HG02840 (cell line): ENCODE measurements at regions not wholly inside any gene's neighbourhood (a gene's known extent, or its start where the extent isn't known, plus 50 kb on each side); places are given as distances from the start of the nearest gene placed in this dataset.

Experiments used
- ATAC-seq: cut with Tn5 transposase; IDR thresholded peaks from one replicate; pipeline ENCODE4 v1.9.1; 2021; ENCODE audit warnings: mild to moderate bottlenecking, moderate library complexity, moderate number of reproducible peaks; ENCODE audit not compliant: unreplicated experiment, low FRiP score

DNA sequence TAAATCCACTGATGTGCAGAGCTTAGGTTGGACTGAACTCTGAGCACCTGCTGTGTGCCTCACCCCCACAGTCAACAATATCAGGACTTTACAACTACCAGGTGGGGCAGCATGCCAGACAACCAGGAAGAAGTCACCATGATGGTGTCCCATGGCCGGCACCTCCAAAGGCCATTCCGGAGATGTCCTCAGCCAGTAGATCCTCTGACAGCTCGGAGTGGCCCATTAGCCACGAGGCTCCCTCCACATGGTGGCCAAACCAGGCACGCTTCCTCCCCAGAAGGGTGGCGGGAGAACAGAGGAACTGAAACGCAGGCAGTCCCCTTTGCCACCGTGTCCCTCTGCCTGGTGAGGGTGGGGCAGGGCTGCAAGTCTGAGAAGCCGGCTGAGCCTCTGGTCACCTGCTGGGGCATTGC lies 390.0 kb downstream of the TNS3 start:
- no peak for ATAC-seq

DNA sequence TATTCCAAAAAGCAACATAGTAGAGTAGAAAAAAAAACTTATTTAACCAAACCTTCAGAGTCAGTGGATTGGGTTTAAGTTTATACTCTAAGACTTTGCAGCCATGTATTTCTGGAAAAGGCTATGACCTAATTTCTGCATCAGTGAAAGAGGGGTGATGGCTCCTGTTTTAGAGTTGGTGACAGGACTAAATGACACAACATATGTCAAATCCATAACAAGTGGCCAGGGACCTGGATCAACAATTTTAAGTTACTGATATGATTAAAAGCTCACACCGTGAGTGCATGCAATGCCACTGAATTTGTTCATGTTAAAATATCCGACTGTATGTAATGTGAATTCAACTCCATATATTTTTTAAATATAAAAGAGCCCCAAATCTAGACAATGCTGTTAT lies 390.6 kb downstream of the TNS3 start:
- no peak for ATAC-seq

DNA sequence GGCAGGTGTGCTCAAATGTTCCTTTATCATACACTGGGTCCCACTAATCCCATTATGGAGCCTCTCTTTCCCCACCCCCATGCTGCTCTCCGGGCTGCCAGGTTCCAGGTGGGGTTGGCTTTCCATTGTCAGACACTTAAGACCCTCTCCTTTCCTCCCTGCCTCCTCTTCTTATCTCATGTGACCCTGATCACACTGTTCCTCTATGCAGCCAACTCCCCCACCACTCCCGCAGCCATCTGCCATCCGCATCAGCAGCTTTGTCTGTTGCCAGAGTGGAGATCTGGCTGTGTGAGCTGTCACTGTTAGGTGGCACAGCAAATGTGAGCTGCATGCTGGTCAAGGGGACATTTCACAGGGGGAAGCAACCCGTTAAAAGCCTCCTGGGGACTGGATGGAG lies 391.4 kb downstream of the TNS3 start:
- ATAC-seq = no peak

DNA sequence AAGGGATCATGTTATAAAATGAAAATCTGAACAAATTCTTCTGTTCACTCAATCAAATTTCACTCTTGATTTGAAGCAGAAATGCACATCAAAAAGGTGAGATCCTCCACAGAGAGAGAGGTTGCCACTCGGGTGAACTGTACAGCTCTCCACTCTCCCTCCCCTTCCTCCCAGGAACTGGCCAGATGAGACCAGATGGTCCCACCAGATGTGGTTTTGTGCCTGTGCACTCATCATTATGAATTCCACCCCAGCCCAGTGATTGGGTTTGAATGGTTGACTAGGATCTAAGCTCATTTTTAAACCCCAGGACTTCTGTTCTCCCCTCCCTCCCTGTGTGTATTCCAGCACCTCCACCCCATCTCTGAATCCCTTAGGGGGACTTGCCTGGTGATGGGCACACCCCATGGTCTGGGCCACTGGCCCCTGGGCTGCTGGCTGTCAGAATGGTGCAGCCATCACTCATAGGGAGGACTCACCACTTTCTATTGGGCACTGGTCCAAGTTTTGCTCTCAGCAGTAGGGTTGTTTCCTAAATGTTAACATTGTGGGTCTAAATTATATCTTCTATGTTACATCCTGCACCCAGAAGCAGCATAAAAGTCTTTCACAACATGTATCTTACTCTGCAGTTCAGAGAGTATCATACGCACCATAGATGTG lies 393.1 kb downstream of the TNS3 start:
- no peak for ATAC-seq

DNA sequence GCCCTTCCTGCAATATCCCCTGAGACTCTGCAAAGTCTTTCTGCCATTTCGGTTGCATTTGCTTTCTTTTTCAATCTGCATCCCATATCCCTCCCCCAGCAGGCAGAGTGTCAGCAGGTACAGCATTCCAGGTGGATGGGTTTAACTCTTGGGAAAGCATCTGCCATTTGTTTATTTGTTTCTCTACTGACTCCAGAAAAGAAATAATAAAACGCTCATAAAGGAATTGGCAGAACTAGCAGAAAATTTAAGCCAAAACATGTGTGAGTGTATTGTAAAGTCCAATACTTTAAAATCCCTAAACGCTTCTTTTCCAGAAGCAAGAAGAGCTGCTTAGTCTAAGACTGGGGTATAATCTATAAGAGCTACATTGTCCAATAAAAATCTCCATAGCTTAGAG lies 393.8 kb downstream of the TNS3 start:
- ATAC-seq = no peak

DNA sequence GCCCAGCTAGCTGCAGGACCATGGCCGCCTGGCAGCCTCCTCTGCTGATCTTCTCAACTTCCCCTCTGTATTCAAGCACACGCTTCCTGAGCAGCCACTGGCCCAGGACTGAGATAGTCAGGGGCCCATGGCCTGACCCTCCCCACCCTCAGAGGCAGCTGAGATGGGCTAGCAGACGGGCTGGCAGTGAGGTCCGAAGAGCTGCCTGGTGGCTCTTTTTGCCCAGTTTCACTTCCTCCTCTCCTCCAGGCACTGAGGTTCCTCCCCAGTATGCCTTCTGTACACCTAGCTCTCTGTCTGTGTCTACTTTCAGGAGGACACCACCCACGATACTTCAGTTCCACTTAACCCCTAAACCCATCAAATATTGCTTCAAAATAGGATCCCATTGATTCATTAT lies 395.6 kb downstream of the TNS3 start:
- ATAC-seq = peak; percentile 84

DNA sequence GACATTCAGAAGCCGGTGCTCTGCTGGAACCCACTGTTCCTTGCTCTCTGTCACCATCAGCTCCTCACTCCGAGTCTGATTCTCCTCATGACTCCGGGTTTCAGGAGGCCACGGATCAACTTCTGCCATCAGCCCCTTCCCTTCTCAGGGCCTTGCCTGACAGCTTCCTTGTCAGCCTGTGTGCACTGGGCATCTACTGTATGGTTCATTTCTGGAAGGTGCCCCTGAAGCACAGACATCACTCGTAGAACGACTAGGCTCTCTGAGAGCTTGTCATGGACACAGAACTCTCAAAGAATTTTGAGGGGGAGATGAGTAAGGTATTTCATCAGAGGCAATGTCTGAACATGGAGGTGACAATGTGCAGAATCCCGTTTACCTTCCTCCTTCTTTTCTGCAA lies 396.1 kb downstream of the TNS3 start:
- no peak for ATAC-seq

DNA sequence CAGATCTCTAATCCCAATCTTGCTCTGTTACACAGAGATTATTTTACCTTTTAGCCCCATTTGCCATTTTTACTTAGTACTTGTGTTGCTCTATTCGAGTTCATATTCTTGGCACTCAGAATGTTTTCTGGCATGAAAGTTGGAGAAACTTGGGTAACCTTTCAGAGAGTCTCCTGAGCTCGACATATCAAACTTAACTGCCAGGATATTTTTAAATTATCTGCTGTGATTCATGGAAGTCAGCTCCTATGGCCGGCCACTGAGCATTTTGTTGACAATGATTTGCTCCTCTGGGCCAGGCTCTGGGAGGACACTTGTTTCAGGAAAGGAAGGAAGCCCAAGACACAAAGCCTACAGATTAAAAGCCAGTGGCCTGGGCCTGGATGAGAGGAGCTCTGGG lies 396.7 kb downstream of the TNS3 start:
- ATAC-seq = no peak

DNA sequence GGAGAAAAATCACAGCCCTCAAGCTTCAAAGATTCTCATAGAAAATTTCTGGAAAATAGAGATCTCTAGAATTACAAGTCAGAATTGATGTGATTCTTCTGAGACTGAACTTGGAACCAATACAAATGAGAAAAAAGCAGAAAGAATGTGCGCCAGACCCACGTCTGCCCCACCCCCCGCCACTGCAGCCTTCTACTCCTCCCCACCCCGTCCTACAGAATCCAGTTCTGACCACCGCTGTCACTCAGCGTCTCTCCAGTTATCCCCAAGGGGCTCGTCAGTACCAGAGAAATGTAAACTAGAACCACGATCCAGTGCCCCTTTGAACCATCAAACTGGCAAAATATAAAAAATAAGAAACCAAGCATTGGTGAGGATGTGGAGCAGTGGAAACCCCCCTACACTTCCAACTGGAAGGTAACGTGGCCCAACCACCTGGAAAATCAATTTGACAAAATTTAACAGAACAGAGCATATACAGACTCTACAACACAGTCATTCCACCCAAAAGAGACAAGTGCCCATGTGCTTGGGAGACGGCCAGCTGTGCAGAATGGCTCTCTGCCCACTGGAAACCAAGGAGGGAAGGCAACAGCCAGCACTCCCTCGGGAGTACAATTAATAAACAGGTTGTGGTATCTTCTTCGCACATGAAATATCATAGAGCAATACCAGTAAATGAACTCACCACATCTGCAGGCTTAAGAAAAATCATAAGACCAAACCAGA lies 397.9 kb downstream of the TNS3 start:
- no peak for ATAC-seq

DNA sequence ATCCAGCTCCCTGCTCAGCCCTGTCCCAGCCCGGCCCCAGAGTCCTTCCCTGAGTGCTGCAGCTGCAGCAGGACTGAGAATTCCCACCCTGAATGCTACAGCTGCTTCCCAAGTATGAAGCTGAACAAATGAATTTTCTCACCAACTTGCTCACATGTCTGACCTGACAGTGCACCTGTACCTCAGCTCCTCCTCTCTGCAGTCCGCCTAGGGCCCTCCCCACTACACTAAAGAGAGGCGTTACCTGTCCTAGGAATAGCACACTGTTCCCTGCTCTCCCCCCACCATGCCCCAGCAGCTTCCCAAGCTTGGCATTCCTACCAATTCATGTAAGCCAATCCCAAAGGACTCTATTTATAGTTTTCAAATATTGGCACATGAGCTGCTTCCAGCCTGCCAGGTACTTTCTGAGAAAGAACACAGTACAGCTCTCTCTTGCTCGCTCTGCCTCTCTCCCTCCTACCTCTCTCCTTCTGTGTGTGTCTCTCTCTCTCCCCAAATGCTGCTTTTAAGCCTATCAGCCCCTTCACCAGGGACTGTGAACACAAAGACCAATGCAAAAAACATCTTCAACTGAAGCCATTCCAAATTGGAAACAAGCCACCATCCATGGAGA lies 400.1 kb downstream of the TNS3 start:
- no peak for ATAC-seq

DNA sequence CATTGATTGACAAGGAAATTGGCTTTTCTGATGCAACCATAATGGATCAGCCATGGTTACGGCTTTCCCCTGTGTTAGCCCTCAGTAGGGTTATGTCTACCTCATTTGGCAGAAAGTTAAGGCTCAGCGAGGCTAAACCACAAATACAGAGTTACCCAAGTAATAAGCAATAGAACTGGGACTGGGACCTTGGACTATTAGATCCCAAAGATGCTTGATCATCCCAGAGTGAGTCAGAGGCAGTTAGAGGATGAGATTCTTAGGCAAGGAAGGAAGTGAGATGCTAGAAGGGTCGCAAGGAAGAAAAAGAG lies 401.4 kb downstream of the TNS3 start:
- ATAC-seq = no peak

DNA sequence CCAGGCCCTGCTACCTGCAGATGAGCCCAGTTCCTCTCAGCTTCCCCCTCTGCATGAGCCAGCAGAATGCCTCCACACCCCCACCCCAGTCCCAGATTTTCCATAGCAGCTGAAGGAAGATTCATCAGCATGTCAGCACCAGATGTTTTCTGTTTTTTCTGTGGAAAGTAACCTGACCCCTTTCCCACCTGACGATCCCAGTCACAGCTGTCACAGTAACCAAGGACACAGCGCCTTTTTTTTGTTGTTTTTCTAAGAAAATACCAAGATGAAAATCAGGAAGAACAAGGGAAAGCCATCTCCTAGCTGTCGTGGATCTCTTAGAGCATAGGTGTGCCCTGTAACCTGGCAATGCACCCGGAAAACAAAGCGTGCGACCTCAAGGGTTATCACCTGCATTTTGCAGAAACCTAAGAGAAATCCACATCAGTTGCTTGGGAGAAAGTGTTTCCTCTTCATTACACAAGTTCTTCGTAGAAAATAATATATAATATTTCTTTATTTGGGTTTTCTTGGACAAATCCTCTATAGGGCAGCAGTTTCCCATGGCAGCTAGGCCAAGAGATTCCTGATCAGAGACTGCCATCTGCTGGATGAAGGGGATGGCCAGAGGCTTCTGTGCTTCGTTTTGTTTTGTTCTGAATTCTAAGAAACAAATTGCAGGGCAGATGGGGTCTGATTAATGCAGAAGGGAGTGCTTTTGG lies 401.9 kb downstream of the TNS3 start:
- ATAC-seq = no peak

DNA sequence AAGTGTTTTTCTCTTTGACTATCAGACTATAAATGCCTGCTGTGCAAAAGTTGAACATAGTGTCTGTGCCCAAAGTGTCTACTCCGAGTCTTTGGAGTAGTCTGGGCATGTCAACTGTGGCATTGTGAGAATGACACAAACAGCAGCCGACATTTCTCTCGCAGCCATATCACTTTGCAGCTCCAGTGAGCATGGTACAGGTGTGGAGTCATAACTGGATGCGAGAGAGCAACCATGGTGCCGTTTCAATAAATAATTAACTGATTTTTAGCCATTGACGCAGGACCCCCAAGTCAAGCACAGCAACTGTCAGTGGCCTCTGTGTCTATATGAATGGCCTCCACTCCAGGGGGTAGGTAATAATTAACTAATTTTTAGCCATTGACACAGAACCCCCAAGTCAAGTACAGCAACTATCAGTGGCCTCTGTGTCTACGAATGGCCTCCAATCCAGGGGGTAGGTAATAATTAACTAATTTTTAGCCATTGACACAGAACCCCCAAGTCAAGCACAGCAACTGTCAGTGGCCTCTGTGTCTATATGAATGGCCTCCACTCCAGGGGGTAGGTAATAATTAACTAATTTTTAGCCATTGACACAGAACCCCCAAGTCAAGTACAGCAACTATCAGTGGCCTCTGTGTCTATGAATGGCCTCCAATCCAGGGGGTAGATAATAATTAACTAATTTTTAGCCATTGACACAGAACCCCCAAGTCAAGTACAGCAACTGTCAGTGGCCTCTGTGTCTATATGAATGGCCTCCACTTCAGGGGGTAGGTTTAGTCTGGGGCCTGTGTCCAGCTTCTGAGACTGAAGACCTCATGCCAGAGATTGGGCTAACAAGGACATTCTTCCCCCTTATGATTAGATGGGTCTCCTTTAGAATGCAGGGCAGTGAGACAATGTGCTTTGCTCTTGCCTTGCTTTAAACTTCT lies 409.0 kb downstream of the TNS3 start:
- peak; percentile 76 for ATAC-seq

DNA sequence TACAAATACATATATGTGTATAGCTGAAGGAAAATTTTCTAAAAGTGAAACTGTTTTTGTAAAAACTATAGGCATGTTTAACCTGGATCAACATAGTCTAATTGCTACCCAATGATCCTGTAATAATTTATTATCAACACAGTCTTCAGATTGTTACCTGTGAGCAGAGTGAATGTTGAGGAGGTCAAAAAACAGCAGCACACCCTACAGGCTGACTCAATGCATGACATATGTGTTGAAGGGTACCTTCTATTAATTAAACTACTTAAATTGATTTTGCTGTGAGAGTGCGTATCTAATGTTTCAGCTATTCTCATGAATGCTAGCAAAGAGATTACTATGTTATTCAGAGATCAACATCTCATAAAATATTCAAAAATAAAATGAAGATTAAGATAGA lies 411.4 kb downstream of the TNS3 start:
- ATAC-seq = no peak

DNA sequence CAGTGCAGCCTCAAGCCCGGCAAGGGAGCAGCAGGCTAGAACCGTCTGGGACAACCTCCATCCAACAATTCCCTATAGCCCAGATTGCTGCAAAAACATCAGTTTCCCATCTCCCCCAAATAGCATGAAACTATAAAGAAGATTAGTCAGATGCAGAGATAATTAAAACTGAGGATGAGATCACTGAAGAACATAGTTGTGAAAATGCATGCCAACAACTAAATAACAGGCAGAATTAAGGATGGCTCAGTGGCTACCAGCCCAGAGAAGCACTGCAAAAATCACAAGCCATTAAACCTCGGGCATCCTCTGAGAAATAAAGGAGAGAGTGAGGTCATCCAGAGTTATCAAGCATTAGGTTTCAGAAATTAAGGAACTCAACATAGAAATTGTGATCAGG lies 427.1 kb downstream of the TNS3 start:
- ATAC-seq = no peak

DNA sequence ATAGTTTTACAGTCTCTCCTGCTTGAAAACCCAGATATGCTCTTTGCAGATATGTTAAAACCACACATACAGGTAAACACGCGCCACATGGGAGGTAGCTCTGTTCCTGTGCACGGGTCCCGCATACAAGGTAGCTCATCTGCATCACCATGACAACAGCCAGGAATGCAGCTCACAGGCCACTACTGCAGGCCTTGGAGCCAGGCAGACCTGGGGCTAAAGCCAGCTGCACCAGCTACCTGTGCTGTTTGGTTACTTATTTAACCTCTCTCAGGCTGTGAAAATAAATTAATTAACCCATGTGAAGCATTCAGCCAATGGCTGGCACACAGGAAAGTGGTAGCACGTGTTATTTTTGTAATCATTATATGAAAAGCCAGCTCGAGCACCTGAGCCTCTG lies 428.3 kb downstream of the TNS3 start:
- ATAC-seq = no peak

DNA sequence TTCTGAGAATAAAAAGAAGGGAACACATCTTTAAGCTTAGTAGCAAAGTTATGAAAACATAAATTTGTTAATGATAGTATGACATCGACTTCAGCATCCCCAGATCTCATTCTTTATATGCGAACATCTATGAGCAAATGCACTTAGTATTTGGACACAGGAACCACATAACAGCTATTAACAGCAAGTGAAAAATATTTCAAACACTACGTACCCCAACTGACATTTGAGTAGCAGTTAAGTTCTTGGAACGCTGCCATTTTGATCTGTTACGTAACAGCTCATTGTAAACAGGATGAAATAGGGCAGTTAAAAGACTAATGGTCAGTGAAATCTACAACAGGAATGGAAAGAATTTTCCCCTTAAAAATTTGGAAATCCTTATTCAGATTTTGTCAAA lies 428.9 kb downstream of the TNS3 start:
- no peak for ATAC-seq

DNA sequence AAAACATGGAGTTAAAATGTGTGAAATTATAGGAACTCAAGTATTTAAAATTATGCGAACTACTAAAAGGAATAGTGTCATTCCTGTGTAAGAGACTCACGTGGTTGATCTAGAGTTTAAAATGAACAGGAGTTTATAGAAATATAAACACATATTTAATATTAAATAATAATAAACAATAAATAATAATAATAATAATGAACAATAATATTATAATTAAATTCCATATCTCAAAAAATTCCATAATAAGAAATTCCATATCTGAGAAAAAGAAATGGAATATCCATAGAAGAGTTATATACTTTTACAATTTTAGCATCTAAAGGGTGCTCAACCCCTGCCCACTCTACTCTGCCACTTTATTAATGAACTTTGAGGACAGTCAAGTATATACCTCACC lies 429.6 kb downstream of the TNS3 start:
- no peak for ATAC-seq

DNA sequence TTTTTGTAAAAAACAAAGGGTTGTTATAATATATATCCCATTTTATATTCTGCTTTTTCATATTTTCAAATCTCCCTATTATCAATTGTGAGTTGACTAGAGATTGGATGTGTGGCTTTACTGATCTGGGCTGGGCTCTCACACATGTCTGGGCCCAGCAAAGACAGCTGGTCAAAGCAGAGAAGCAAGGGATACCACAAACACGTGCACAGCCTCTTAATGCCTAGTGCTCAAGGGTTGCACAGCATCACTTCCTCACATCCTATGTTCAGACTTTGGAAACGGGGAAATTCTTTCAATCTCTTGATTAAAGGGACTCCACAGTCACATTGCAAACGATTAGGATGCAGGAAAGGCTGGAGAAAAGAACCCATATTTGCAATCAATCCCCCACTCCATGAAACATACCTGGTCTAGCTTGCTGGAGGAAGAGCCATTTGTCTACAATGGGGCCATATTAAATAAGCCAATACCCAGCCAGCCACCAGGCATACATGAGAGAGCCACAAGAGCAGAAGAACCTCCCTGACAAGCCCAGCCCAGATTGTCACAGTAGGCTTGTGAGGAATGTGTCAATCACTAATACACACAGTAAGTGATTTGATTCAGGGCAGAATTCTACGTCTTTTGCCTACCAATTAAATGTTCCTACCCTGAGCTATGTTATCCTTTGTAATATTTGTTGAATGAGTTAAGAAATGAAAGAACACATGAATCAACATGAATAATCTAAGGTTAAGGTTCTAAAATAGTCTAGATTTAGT lies 431.2 kb downstream of the TNS3 start:
- ATAC-seq = no peak

DNA sequence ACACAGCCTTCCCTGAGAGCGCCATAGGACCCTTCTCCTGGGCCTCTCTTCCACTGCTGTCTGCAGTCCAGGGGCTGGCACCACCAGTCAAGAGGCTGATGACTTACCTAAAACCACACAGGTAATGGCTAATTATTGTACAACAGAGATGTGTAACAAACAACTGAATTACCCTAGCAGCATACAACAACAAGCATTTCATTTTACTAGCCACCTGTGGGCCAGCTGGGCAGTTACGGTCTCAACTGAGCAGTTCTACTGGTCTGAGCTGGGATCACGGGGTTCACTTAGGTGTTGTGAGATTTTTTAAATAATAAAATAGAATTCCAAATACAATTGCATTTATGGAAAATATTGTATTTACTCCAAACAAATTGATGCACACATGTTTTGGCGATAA lies 431.9 kb downstream of the TNS3 start:
- ATAC-seq = no peak
